ENCODE measurements at regions not wholly inside any gene's neighbourhood (a gene's known extent, or its start where the extent isn't known, plus 50 kb on each side); places are given as distances from the start of the nearest gene placed in this dataset.

- DNase-seq: no peak
Observed at GRCh38 chr6:105990151-105990550, 96.0 kb upstream of the PRDM1 start.

- DNase-seq: no peak
Observed at GRCh38 chr6:105988812-105989577, 97.1 kb upstream of the PRDM1 start.

- DNase-seq: no peak
Observed at GRCh38 chr6:105988321-105988720, 97.8 kb upstream of the PRDM1 start.

GRCh38 chr6:105987516-105987915 is 98.6 kb upstream of the PRDM1 start:
- DNase-seq: no peak

- no peak for DNase-seq
Observed at GRCh38 chr6:105986998-105987397, 99.1 kb upstream of the PRDM1 start.

- DNase-seq: no peak
Observed at GRCh38 chr6:105985816-105986632, 100.1 kb upstream of the PRDM1 start.

GRCh38 chr6:105985098-105985815 is 100.9 kb upstream of the PRDM1 start:
- no peak for DNase-seq

GRCh38 chr6:105983763-105984162 is 102.4 kb upstream of the PRDM1 start:
- no peak for DNase-seq

- DNase-seq: no peak
Observed at GRCh38 chr6:105982761-105983540, 103.2 kb upstream of the PRDM1 start.

- DNase-seq: no peak
Observed at GRCh38 chr6:105981888-105982358, 104.2 kb upstream of the PRDM1 start.

GRCh38 chr6:105981002-105981887 is 104.9 kb upstream of the PRDM1 start:
- DNase-seq: peak; percentile 25

- no peak for DNase-seq
Observed at GRCh38 chr6:105978974-105979373, 107.2 kb upstream of the PRDM1 start.

GRCh38 chr6:105977934-105978504 is 108.1 kb upstream of the PRDM1 start:
- DNase-seq: no peak

GRCh38 chr6:105974986-105975385 is 111.2 kb upstream of the PRDM1 start:
- no peak for DNase-seq

- no peak for DNase-seq
Observed at GRCh38 chr6:105972440-105972839, 113.7 kb upstream of the PRDM1 start.

GRCh38 chr6:105968603-105969333 is 117.4 kb upstream of the PRDM1 start:
- DNase-seq: no peak

- no peak for DNase-seq
Observed at GRCh38 chr6:105967917-105968602, 118.1 kb upstream of the PRDM1 start.

- DNase-seq: no peak
Observed at GRCh38 chr6:105966481-105966880, 119.7 kb upstream of the PRDM1 start.

GRCh38 chr6:105964979-105965760 is 121.0 kb upstream of the PRDM1 start:
- DNase-seq: no peak
